Calu3 (cell line): ENCODE measurements at regions not wholly inside any gene's neighbourhood (a gene's known extent, or its start where the extent isn't known, plus 50 kb on each side); places are given as distances from the start of the nearest gene placed in this dataset.

ENCODE experiments used
- BruUV-seq: library from RNA; stranded (reverse); fragments of 400-500 nt; replicated peaks from 2 replicates; lab custom pipeline; 2021; lab: Mats Ljungman, UMichigan
- CTCF ChIA-PET: fragments of 300-600 bp; sonication (Branson Sonifier 250); formaldehyde crosslinking; loops from one replicate; lab custom pipeline; 2022; ENCODE audit warnings: antibody characterized with exemption; lab: Charles Lee
- DNase-seq: peaks from one replicate; pipeline ENCODE4 v3.0.0; 2022
- H3K27ac Mint-ChIP-seq: one replicate; pipeline ENCODE4 v1.8.0; 2022; ENCODE audit warnings: mixed read lengths; ENCODE audit not compliant: unreplicated experiment
- H3K27me3 Mint-ChIP-seq: one replicate; pipeline ENCODE4 v1.8.0; 2022; ENCODE audit warnings: mixed read lengths; ENCODE audit not compliant: unreplicated experiment
- H3K36me3 Mint-ChIP-seq: one replicate; pipeline ENCODE4 v1.8.0; 2022; ENCODE audit warnings: mild to moderate bottlenecking, moderate library complexity, mixed read lengths; ENCODE audit not compliant: insufficient read depth, unreplicated experiment
- H3K4me1 Mint-ChIP-seq: one replicate; pipeline ENCODE4 v1.8.0; 2022; ENCODE audit warnings: mild to moderate bottlenecking, low read depth, mixed read lengths; ENCODE audit not compliant: unreplicated experiment
- H3K4me3 Mint-ChIP-seq: one replicate; pipeline ENCODE4 v1.8.0; 2022; ENCODE audit warnings: mild to moderate bottlenecking, low read depth, moderate library complexity, mixed read lengths; ENCODE audit not compliant: unreplicated experiment
- H3K9me3 Mint-ChIP-seq: one replicate; pipeline ENCODE4 v1.8.0; 2022; ENCODE audit warnings: low read depth, mixed read lengths; ENCODE audit not compliant: unreplicated experiment
- CTCF ChIP-seq: fragments of 200-600 bp; IDR thresholded peaks from one replicate; pipeline ENCODE4 v1.8.0; 2022; ENCODE audit warnings: antibody characterized with exemption; ENCODE audit not compliant: unreplicated experiment
- intact Hi-C: fragments of 100-400 bp; cut with micrococcal nuclease; formaldehyde crosslinking; loops from one replicate; pipeline ENCODE4 v1.10.0; 2022; ENCODE audit not compliant: unreplicated experiment

GRCh38 chr5:68444833-68445232, 229.3 kb downstream of the PIK3R1 start:
- Mint-ChIP-seq H3K36me3 (no peaks in the 10 kb centered on the region), H3K27me3 (no peaks in the 10 kb centered on the region), H3K4me3 (no peak overlapping the region), H3K9me3 (peaks cover 4% of the 10 kb centered on the region), H3K4me1 (peaks cover 40% of the 10 kb centered on the region), H3K27ac (peak overlapping the region; percentile 64)
- intact Hi-C loops, result no loop called here
- peak; percentile 32 for DNase-seq
- TF ChIP-seq CTCF, result no peak
- CTCF ChIA-PET, result interaction anchor here (0.6 to 1.0 kb wide), 3 partner anchors 11 to 157 kb away, joined by 3 to 6 read pairs (median 3); no protein-coding TSS in a partner anchor
- no TSS peak for BruUV-seq

GRCh38 chr5:68445257-68446069, 229.9 kb downstream of the PIK3R1 start:
- peaks cover 46% of the 10 kb centered on the region for H3K4me1 Mint-ChIP-seq
- peaks cover 2% of the 10 kb centered on the region for H3K36me3 Mint-ChIP-seq
- intact Hi-C loops, result no loop called here
- no peak for DNase-seq
- no peak overlapping the region for H3K4me3 Mint-ChIP-seq
- CTCF ChIA-PET, result interaction anchor here (0.6 to 1.0 kb wide), 3 partner anchors 11 to 157 kb away, joined by 3 to 6 read pairs (median 3); no protein-coding TSS in a partner anchor
- peak overlapping the region; percentile 64 for H3K27ac Mint-ChIP-seq
- no TSS peak for BruUV-seq
- peaks cover 4% of the 10 kb centered on the region for H3K9me3 Mint-ChIP-seq
- no peaks in the 10 kb centered on the region for H3K27me3 Mint-ChIP-seq
- TF ChIP-seq CTCF, result no peak

- Mint-ChIP-seq H3K9me3 (peaks cover 4% of the 10 kb centered on the region), H3K4me3 (no peak overlapping the region), H3K36me3 (peaks cover 7% of the 10 kb centered on the region), H3K27me3 (no peaks in the 10 kb centered on the region), H3K4me1 (peaks cover 50% of the 10 kb centered on the region), H3K27ac (no peak overlapping the region)
- intact Hi-C loops, result no loop called here
- CTCF ChIA-PET, result no interaction called here
- DNase-seq, result no peak
- no TSS peak for BruUV-seq
- no peak for TF ChIP-seq CTCF
Measured at GRCh38 chr5:68446070-68446357, 230.5 kb downstream of the PIK3R1 start.

GRCh38 chr5:68446487-68446894, 230.9 kb downstream of the PIK3R1 start:
- intact Hi-C loops, result no loop called here
- no peak for TF ChIP-seq CTCF
- peaks cover 7% of the 10 kb centered on the region for H3K36me3 Mint-ChIP-seq
- no peak overlapping the region for H3K4me3 Mint-ChIP-seq
- no TSS peak for BruUV-seq
- no peak overlapping the region for H3K27ac Mint-ChIP-seq
- H3K27me3 Mint-ChIP-seq, result no peaks in the 10 kb centered on the region
- CTCF ChIA-PET, result no interaction called here
- H3K4me1 Mint-ChIP-seq, result peaks cover 53% of the 10 kb centered on the region
- DNase-seq, result no peak
- H3K9me3 Mint-ChIP-seq, result peaks cover 4% of the 10 kb centered on the region
